ENCODE measurements at regions not wholly inside any gene's neighbourhood (a gene's known extent, or its start where the extent isn't known, plus 50 kb on each side); places are given as distances from the start of the nearest gene placed in this dataset.

- no peak for DNase-seq
Observed at GRCh38 chr5:171693412-171693811, 92.2 kb upstream of the SMIM23 start.

GRCh38 chr5:171695804-171696203 is 89.8 kb upstream of the SMIM23 start:
- no peak for DNase-seq

DNA sequence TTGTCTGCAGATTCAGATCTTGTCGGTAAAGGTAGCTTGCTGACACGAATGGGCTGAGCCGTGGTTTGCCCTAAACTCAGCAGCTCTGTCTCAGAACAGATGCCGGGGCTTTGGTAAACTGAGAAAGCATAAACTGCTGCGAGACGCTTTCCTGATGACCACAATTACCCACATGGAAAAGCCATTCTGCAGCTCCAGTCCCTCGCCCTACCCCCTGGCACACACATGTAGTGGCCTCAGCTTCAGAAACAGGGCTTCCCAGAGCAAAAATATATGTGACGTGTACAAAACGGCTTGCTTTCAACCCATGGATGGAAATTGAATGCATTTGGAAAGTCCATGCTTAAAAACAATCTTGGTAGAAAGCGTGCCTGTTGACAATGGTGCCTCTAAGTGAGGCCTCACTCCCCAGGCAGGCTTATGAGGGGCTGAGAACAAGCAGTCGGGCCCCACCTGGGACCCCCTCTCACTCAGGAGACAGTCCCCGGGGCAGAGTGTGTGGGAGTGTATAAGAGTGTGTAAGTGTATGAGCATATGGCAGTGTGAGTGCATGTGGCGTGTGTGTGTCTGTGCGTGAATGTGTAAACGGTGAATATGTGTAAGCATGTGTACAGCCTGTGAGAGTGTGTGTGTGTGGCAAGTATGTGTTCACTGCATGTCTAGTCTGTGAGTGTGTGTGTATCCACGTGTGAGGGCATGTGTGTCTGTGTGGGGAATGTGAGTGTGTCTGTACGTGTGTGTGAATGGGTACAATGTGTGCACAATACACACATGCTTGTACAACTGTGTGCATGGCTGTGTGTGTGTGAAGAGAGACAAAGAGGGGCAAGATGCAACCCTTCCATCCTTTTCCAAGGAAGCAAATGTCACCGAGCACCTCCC is 88.2 kb upstream of the SMIM23 start:
- no peak for DNase-seq

DNA sequence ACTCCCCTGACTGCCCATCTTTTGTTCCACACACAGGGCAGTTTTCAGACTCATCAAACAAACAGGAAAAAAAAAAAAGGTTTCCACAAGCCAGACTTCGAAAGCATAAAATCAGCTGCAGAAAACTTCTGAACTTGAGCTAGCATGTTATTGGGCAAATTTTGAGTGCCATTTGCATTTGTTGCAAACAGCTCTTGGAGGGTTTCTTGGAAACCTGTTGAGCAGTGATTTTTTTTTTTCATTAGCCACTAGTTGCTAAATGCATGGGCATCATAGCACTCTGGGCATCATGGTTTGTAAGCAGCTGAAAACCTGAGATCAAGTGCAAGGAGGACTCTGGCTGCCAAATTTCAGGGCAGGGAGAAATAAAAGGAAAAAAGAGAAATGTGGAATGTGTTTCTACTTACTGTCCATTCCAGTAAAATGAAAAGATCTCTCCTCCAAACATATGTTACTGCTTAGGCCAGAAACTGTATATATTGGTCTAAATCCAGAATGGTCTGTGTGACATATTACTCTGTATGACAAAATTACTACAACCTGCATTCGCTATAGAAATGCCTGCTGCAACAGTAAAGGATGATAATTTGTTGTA is 85.2 kb upstream of the SMIM23 start:
- no peak for DNase-seq

GRCh38 chr5:171701100-171701541 is 84.5 kb upstream of the SMIM23 start:
- no peak for DNase-seq

DNA sequence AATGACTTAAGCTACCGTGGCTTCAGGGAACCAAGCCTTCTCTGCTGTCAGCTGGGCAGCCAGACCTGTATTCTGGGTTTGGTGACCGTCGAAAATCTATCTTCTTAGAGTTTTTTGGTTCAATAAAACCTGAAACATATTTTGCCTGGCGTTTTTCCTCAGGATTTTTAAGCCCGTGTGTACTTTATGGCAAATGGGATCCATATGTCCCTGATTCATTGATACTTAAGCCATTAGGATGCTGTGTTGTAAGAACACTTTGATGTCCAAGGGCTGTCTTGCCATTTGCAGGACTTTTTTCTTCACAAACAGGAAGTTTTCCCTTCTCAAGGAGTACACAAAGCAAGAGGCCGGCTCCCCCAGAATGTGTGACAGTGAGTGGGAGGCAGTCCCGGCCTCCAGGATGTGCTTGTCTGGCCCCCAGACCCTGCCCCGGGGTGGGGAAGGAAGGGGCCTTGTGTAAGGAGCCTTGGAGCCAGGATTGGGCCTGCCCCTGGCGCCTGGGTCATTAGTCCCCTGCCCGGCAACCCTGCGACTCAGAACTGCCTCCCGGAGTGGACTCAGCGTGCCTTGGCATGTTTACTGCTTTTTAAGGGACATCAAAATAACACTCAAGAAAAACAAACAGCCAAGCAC is 83.4 kb upstream of the SMIM23 start:
- no peak for DNase-seq

- no peak for DNase-seq
Observed at GRCh38 chr5:171703146-171703545, 82.5 kb upstream of the SMIM23 start.

GRCh38 chr5:171705036-171705435 is 80.6 kb upstream of the SMIM23 start:
- DNase-seq, result no peak

DNA sequence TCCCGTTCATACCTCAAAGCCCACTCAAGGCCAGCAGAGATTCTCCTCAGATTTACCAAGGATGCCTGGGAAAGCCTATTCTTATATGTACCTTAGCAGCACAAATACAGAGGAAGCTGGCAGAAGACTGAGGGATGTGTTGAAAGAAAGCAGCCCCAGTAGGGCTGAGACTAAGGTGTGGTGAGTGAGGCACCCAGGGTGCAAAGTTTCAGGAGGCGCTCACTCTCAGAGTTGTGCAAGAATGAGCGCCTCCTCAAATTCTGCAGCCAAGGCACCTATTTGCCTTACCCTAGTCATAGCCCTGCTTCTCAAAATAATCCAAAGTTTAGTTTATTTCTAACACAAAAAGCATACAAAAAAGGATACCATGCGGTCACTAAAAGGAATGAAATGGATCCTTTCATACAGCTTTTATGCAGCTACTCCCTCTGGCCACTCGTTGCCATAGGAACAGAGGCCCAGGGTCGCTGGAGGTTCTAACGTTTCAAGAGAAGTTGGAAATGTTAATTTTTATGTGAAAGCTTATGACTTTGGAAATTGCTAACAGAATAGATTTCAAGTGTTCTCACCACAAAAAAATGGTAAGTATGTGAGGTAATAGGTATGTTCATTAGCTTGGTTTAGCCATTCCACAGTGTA is 79.7 kb upstream of the SMIM23 start:
- no peak for DNase-seq

DNA sequence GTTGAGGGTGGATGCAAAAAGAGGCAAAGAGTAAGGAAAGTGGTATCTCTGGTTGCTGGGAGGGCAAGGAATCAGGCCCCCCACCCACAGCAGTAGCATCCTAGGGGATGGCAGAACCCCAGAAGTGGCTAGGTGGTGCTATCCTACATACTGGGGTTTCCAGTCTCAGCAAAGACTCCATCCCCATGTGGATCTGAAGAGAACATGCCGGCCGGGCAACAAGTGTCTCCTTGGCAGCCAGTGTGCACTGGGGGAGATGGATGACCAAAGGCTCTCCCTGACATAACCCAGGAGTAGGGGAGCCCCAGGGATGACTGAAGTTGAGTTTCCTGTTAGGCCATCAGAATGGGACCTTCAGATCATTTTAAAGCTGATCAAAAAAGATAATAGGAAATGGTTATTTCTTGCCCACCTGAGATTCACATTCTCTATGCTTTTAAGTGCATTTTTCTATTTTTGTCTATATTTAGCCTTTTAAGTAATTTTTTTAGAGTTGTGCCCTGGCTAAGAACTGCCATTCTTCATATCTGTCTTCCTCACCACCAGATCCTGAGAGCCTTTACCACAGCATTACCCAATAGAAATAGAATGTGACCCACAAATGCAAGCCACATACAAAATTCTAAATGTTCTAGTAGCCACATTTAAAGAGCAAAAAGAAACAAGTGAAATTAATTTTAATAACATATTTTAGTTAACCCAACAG is 78.7 kb upstream of the SMIM23 start:
- no peak for DNase-seq

DNA sequence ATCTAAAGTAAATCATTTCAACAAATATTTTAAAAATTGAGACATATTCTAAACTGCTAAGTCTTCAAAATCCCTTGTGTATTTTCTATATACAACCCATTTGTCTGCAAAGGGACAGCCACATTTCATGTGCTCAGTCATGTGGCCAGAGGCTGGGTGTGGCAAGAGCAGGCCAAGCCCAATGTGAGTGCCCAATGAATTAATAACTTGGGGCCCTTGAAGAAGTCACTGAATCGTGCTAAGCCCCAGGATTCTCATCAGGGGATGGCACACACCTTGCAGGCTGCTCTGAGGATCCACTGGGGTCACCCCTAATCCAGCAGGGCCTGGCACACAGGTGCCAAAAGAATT is 78.2 kb upstream of the SMIM23 start:
- DNase-seq, result no peak

GRCh38 chr5:171709930-171710329 is 75.7 kb upstream of the SMIM23 start:
- DNase-seq, result no peak

GRCh38 chr5:171710451-171711024 is 75.1 kb upstream of the SMIM23 start:
- DNase-seq, result no peak

- DNase-seq, result no peak
Observed at GRCh38 chr5:171711571-171711970, 74.0 kb upstream of the SMIM23 start.

GRCh38 chr5:171712616-171713015 is 73.0 kb upstream of the SMIM23 start:
- no peak for DNase-seq

- no peak for DNase-seq
Observed at GRCh38 chr5:171713152-171713551, 72.5 kb upstream of the SMIM23 start.

DNA sequence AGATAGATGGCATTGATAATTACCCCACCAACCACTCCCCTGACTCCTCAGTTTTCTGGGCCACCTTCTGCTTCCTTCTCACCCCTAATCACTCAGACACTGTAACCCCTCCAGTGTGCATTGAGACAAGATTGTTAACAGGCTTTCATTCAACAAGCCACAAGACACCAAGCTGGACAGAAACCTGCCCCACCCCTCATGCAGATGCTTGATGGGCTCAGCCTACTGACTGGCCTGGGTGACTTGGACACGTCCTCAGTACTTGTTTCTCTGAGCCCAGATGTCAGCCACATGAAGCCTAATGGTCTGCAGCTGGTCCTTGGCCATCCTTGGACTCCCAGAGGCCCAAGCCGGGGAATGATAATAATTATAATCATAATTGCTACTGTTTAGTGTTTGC is 71.4 kb upstream of the SMIM23 start:
- no peak for DNase-seq

DNA sequence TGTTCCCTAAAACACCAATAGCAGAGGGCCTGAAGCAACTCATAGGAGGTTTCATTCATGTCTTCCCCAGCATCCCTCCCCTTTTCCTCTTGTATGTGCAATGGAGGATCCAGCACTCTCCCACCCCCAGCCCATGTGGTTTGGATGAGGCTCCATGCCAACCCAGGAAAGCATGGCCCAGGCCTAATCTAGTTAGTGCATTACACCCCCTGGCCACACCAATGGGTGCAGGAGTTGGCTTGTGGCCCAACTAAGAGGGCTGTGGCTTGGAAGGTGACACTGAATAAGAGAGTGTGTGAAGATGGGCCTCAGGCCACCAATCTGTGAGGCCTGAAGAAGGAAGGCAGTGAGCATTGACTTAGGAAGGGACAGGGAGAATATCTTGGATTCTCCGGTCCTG is 70.8 kb upstream of the SMIM23 start:
- no peak for DNase-seq

DNA sequence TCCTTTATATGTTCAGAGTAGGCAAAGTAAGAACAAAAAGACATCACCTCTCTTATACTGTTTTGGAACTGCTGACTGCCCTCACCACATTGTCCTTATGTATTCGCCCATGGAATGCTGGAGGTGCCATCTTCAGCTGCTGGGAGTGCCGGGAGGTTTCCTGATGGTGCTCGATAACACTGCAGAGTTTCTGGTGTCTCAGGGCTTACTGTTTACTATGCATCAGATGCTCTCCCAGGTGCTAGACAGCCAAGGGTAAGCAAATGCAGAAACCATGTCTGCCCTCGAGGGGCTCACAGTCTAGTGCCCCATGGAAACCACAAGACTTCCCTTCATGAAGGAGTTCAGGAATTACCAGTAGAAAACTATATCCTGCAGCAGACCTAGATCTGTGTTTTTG is 70.1 kb upstream of the SMIM23 start:
- no peak for DNase-seq

DNA sequence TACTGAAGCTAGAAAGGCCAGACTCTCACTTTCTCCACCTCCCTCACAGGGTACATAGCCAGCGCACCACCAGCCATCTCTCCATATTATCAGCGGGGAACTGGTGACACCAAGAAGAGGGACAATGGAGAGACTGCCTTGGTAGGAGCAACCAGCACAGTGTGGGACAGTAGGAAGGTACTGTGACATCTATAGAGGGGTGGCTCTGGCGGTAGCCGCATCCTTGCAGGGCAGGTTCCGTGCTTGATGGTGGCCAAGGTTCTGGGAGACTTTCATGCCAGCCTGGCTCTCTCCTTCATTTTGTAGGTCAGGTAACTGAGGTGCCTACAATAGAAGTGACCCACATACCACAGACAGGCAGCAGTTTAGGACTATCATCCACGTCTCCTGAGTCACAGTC is 65.5 kb upstream of the SMIM23 start:
- no peak for DNase-seq

DNA sequence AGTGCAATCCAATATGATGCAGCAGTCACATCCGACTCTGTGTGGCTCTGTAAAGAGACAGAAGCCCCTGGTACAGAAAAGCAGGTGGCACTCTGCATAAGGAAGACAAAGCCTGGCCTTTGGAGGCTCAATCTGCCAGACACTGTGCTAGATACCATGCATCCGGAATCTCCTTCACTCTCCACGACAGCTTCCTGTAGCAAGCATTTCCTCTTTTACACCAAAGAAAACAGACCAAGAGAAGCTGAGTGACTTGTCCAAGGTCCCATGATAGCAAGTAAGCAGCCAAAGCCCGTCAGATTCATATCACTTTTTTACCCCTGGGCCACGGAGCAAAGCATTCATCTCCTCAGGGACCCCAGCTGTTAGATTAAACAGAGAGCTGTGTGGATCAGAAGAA is 64.2 kb upstream of the SMIM23 start:
- no peak for DNase-seq

- no peak for DNase-seq
Observed at GRCh38 chr5:171724468-171725204, 61.0 kb upstream of the SMIM23 start.
